MG63 (cell line): ENCODE measurements at regions not wholly inside any gene's neighbourhood (a gene's known extent, or its start where the extent isn't known, plus 50 kb on each side); places are given as distances from the start of the nearest gene placed in this dataset.

Experiments
- DNase-seq: peaks from one replicate; pipeline ENCODE4 v3.0.0-alpha.2; 2020
- H3K27me3 ChIP-seq: fragments of 250-450 bp; sonication (Bioruptor Pico); 2 replicates; pipeline ENCODE4 v1.5.1; 2020; ENCODE audit warnings: mild to moderate bottlenecking, moderate library complexity
- H3K36me3 ChIP-seq: fragments of 250-450 bp; sonication (Bioruptor Pico); 2 replicates; pipeline ENCODE4 v1.5.1; 2020; ENCODE audit warnings: mild to moderate bottlenecking, moderate library complexity
- H3K4me3 ChIP-seq: fragments of 250-450 bp; sonication (Bioruptor Pico); 2 replicates; pipeline ENCODE4 v1.5.1; 2020; ENCODE audit warnings: mild to moderate bottlenecking, moderate library complexity
- H3K9me3 ChIP-seq: fragments of 250-450 bp; sonication (Bioruptor Pico); 2 replicates; pipeline ENCODE4 v1.5.1; 2020; ENCODE audit warnings: mild to moderate bottlenecking, moderate library complexity

DNA sequence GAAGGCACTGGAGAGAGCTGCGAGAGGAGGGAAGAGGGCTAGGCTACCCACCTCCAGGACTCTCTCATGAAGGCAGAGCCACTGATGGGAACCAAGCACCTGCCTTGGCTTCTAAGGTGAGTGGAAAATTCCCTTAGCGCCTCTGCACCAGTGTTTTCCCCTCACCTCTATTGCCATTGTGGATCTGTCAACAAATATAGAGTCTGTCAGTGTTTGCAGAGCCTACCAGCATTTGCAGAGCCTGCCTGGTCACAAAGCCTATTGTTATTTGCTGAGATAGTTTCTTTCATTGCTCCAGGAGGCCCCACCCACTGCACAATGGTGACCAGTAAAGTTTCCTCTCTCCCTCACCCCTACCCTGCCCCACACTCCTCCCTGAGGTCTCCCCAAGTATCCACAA lies 141.9 kb downstream of the MRPL14 start:
- Histone ChIP-seq H3K4me3 (no peak overlapping the region), H3K9me3 (no peaks in the 10 kb centered on the region), H3K36me3 (no peaks in the 10 kb centered on the region), H3K27me3 (no peaks in the 10 kb centered on the region)
- DNase-seq = no peak

DNA sequence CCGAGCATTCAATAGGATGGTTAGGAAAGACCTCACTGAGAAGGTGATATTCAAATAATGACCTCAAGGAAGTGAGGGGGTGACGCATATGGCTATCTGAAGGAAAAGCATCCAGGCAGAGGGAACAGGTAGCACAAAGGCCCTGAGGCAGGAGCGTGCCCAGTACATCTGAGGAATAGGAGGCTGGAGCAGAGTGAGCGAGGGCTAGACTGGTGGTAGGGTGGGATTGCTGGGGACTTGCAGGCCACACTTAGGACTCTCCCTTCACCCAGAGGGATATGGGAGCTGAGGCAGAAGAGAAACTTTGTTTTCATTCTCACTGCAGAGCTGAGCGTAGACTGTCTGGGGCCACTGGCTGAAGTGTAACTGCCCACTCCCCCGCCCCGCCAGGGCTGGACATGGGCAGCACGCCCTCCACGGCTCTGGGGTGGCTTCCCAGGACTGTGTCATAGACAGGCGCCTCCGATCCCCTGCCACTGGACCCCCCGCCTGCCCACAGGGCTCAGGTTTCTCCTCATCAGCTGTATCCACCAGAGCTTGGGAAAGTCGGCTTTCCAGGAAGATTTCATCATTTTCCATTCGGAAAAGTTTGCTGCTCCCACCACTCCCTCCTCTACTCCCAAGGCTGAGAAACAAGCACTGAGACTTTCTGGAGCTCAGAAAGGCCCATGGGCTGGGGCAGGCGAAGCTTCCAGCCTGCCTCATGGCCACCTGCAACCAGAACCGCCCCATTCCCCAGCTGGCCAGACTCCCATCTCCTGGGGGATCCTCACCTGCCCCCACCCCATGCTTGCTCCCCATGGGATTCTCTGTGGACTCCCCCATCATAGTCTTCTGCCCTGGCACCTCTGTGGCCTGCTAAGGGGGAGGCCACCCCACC lies 142.6 kb downstream of the MRPL14 start:
- no peak for DNase-seq
- no peaks in the 10 kb centered on the region for H3K27me3 ChIP-seq
- H3K9me3 ChIP-seq = no peaks in the 10 kb centered on the region
- H3K4me3 ChIP-seq = no peak overlapping the region
- H3K36me3 ChIP-seq = no peaks in the 10 kb centered on the region

DNA sequence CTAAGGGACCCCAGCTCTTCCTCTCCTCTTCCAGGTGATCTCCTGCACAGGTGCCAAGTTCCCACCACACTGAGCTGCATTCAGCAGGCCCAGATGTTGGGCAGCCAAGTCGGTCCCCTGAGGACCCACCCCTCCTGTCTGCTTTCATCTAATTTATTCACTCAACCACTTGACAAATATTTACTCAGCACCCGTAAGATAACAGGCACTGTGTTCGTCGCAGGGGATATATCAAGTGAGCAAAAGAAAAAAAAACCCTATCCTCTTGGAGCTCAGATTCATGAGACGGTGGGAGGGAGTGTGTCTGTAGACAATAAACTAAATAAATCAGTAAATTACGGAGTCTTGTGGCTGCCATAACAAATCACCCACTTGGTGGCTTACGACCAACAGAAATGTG lies 143.6 kb downstream of the MRPL14 start:
- no peak for DNase-seq
- Histone ChIP-seq H3K27me3 (no peaks in the 10 kb centered on the region), H3K4me3 (no peak overlapping the region), H3K9me3 (no peaks in the 10 kb centered on the region), H3K36me3 (no peaks in the 10 kb centered on the region)

DNA sequence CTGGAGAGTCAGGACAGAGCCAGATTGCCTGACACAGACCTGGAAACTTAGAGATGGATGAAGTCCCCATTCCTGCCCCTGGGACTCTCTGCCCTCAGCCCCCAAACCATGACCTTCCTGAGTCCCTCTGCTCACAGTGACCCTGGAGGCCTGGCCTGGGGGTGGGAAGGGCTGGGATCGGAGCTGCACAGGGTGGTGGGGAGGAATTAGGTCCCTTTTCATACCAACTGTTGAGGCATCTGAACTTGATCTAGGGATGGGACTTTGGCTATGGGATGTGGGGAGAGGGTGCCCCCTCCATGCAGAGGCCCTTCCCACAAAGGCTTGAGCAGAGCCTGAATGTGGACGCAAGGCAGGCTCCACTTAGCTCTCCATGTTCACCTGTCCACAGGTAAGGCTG lies 144.1 kb downstream of the MRPL14 start:
- no peak overlapping the region for H3K4me3 ChIP-seq
- no peak for DNase-seq
- no peaks in the 10 kb centered on the region for H3K27me3 ChIP-seq
- H3K9me3 ChIP-seq = no peaks in the 10 kb centered on the region
- H3K36me3 ChIP-seq = no peaks in the 10 kb centered on the region

DNA sequence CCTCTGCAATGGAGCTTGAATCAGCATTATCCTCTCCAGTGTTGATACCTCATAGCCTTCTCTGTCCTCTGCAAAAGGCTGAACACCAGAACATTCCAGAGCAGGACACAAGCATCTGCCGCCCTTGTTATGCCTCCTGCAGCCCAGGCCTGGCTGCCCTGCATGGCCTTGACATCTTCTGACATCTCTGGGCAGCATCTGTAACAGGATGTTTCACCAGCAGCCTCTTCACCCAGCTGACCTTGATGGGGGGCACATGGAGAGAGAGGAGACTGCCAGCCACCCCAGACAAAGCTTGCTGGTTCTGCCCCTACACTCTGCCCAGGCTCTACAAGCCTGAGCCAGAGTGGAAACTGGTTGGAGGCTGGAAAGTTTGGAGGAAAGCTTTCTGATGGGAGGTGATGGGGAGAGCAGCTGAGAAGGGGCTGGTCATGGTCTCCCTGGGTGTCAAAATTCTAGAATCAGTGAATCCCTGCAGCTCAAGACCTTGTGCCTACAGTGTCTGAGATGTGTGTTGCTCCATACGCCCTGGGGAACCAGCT lies 145.1 kb downstream of the MRPL14 start:
- no peak for DNase-seq

DNA sequence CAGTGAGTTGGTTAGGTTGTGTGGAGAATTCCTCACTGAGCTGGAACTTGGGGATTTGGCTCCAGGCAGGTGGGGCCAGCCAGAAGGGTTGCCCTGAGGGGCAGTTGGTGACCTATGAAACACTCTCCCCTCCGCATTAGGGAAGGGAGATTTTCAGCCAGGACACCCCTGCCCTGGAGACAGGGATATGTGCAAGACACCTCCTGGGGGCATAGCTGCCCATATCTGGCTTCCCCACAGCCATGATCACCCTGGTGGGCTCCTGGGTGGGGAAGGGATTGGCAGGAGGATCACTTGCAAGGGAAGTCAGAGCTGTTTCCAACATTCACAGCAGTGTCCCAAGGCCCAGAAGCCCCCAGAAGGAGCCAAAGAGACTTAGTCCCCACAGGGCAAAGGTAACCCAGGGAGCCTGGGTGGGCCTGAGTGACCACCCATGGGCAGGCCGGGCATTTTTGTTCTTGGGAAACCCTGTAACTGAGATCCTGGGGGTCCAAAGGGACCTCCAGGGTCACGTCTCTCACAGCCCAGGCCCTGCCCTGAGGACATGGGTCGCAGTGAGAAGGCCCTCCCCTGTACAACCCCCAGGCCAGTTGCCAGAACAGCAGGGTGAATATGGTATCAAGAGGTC lies 145.8 kb downstream of the MRPL14 start:
- H3K36me3 ChIP-seq = no peaks in the 10 kb centered on the region
- no peaks in the 10 kb centered on the region for H3K27me3 ChIP-seq
- DNase-seq = no peak
- H3K4me3 ChIP-seq = no peak overlapping the region
- H3K9me3 ChIP-seq = no peaks in the 10 kb centered on the region; the same call in 1 of the 2 replicates

More for the DNA sequence above, 145.1 kb downstream of the MRPL14 start:
- Histone ChIP-seq H3K27me3 (no peaks in the 10 kb centered on the region), H3K9me3 (no peaks in the 10 kb centered on the region), H3K4me3 (no peak overlapping the region), H3K36me3 (no peaks in the 10 kb centered on the region)

DNA sequence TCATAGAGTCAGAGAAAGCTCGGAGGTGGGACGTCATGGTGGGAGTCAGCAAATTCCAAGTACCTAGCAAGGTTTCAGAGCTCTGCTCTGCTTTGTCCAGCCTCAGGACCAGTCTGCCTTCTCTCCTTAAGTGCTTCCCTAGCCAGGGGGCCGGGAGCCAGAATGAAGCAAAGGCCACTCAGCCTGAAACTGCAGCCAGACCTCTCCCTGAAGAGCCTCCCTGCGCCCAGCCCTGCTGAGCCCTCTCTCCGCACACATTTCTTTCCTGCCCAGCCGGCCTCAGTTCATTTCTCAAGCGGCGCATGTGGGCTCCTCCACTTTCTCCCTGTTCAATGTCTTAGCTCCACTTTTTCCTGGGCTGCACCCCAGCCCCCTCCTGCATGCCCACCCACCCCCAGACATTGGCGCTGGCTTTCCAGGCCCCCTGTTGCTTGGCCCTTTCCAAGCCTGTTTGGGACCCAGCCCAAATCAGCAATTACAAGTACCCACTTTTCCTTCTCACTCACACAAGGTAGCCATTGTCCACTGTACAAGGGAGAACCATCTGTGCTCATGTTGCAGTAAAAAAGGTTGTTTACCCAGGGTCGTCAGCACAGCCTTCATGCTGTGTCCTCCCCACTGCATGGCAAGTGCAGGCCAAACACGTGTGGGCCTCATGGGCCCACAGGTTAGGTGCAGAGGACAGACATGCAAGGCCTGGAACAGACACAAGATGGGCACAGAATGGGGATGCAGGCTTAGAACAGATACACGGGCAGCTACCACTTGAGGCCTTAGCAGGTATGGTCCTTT lies 147.1 kb downstream of the MRPL14 start:
- no peak for DNase-seq
- Histone ChIP-seq H3K4me3 (no peak overlapping the region), H3K27me3 (no peaks in the 10 kb centered on the region), H3K36me3 (no peaks in the 10 kb centered on the region), H3K9me3 (peaks cover 4% of the 10 kb centered on the region; the same call in 1 of the 2 replicates)

DNA sequence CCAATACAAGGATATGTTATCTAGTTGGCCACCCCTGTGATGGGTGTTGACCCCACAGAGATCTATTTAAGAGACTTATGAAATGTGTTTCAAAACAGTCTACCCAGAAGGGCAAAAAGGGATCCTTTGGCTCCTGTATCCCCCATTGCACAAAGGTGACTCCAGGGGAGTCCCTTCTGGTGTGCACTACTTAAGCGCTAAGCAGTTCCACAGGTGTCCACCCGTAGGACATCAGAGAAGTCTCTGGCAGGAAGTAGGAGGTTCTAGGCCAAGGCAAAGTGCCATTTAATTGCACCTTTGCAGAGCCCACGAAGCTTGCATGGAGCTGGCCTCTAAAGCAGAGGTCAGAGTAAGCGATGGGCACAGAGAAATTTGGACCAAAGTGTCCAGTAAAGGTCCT lies 147.7 kb downstream of the MRPL14 start:
- H3K4me3 ChIP-seq = no peak overlapping the region
- no peaks in the 10 kb centered on the region for H3K27me3 ChIP-seq
- H3K9me3 ChIP-seq = peaks cover 4% of the 10 kb centered on the region; the same call in 1 of the 2 replicates
- H3K36me3 ChIP-seq = no peaks in the 10 kb centered on the region
- DNase-seq = no peak

DNA sequence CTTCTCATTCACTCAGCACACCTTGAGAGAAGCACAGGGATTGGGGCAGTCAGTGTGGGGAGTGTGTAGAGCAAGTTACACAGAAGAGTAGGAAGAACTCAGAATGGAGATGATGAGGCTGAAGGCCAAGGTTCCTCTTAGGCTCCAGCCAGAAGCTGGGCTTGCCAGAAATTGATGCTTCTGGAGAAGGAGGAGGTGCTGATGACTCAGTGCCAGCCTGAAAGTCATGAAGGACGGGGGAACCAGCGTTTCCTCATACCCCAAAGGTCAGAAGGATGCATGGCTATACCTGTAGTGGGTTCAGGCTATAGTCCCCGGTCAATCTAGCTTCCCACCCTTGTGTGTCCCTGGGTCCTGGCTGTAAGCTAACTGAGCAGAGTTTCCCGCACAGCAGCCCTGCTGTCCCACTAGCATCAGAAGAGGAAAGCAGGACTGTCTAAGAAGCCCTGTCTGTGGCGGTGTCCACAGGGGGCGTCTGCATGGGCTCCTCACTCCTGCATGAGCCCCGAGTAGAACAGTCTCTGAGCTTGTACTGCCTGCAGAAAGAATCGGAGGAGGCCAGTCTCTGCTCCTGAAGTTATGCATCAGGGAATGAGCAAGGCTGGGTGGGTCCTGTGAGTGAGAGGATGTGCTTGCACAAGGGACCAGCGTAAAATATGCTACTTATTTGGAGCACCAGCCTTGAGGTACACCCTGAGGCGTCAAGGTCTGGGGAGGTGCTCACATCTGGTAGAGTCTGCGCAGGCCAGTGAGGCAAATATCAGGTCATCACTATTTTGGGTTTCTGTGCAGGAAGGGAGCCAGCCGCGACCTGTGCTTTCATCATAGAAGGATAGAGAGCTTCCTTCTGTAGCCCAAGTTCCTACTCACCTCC lies 148.5 kb downstream of the MRPL14 start:
- Histone ChIP-seq H3K9me3 (peaks cover 4% of the 10 kb centered on the region; the same call in 1 of the 2 replicates), H3K27me3 (no peaks in the 10 kb centered on the region), H3K36me3 (no peaks in the 10 kb centered on the region), H3K4me3 (no peak overlapping the region)
- peak; percentile 73 for DNase-seq

DNA sequence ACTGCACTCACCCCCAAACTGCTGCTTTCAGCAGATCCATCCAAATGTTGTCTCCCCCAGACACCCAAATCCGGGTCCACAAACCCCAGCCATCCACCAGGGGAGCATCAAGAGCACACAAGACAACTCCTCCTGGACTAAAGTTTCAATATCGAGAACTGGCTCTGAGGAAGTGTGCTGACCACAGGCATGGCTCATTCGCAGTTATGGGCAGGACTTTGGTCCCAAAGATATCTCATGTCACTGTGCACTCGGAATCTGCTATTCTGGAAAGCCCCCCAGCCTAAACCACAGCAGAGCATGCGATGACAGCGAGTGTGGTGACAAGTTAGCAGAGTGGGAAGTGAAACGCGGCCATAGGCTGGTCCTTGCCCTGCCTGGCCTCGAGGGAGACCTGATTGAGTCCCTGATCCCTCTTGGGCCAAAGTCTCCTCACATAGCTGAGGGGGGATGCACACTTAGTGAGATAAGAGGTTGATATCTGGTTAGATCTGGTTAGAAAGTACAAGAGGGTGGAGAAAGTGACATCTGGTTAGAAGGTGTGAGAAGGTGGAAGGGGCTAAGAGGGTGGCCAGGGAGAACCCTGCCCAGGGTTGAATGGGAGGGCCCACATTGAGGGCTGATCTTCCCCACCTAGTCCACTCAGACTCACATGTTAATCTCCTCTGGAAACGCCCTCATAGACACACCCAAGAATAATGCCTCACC lies 149.7 kb downstream of the MRPL14 start:
- no peak for DNase-seq
- H3K36me3 ChIP-seq = no peaks in the 10 kb centered on the region
- peaks cover 4% of the 10 kb centered on the region; the same call in 1 of the 2 replicates for H3K9me3 ChIP-seq
- no peak overlapping the region for H3K4me3 ChIP-seq
- no peaks in the 10 kb centered on the region for H3K27me3 ChIP-seq

DNA sequence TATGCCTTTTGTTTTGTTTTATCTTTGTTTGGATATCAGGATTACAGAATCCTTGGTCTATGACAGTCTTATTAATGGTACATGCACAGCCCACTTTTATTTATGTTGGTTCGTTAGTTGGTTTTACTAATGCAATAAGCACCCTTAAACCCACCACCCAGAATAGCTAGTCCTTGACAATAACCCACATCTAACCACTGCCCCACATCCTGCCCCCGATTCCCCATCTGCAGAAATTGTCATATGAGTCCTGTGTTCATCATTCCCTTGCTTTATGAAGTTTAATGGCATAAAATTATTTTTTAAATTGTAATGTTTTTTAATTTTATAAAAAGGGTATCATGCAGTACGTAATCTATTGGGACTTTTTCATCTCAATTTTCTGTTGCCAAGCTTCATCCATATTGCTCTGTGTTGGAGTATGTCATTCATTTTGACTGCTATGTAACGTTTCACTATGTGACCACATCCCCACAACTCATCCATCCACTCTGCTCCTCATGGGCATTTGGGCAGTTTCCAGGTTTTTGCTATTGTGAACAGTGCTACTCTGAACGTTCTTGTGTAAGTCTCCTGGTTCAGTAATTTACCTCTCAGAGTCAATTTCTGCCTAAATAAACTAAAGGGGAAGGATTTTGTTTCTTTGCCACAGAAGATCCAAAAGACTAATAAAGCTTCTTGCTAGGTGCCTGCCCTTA lies 150.4 kb downstream of the MRPL14 start:
- Histone ChIP-seq H3K36me3 (no peaks in the 10 kb centered on the region), H3K4me3 (no peak overlapping the region), H3K27me3 (no peaks in the 10 kb centered on the region), H3K9me3 (peaks cover 4% of the 10 kb centered on the region; the same call in 1 of the 2 replicates)
- no peak for DNase-seq

DNA sequence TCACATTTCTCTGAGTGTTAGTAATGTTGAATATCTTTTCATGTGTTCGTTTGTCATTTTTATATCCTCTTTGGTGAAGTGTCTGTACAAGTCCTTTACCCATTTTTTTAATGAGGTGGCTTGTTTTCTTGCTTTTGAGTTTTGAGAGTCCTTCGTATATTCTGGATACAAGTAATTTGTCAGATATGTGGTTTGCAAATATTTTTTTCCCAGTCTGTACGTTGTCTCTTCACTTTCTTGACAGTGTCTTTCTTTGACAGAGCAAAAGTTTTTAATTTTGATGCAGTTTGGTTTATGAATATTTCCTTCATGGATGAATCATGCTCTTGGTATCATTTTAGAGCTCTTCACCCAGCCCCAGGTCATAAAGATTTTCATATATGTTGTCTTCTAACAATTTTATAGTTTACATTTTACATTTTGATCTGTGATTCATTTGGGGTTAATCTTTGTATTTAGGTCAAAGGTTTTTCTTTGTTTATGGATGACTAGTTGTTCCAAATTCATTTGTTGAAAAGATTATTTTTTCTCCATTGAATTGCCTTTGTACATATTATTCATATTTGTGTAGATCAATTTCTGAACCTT lies 152.5 kb downstream of the MRPL14 start:
- Histone ChIP-seq H3K9me3 (peaks cover 4% of the 10 kb centered on the region; the same call in 1 of the 2 replicates), H3K4me3 (no peak overlapping the region), H3K27me3 (no peaks in the 10 kb centered on the region), H3K36me3 (no peaks in the 10 kb centered on the region)
- no peak for DNase-seq

DNA sequence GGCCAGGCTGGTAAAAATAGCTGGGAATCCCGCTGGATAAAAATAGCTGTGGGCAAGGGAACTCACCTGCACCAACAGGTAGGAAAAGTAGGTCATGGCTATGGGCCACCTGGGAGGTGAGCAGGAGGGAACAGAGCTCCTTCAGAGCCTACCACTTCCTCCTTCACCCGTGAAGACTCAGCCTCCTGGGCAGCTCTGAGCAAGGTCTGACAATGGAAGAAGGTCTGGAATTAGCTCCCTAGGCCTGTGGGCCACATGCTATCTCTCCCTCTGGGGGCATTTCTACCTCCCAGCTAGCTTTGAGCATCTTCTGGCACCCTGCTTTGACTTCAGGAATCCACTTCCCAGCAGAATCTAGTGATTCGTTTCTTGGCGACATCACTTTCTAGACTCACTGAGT lies 153.9 kb downstream of the MRPL14 start:
- H3K36me3 ChIP-seq = no peaks in the 10 kb centered on the region
- H3K4me3 ChIP-seq = no peak overlapping the region
- H3K9me3 ChIP-seq = peaks cover 4% of the 10 kb centered on the region; the same call in 1 of the 2 replicates
- no peak for DNase-seq
- no peaks in the 10 kb centered on the region for H3K27me3 ChIP-seq

DNA sequence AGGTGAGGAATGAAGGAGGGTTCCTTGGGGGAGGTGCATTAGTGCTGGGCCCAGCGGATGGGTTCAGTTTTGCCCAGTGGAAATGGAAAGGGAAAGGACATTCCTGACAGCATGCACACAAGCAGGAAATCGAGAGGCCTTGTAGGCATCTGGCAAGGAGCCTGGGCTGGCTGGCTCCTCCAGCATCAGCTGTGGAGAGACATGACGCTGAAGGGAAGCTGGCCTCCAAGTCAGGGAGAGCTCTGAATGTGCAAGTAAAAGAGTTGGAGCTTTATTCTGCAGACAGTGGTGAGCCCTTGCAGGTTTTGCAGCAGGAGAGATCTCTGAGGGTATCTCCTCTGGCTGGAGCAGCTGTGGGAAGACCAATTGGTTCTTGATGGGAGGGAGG lies 154.3 kb downstream of the MRPL14 start:
- Histone ChIP-seq H3K4me3 (no peak overlapping the region), H3K27me3 (no peaks in the 10 kb centered on the region), H3K36me3 (no peaks in the 10 kb centered on the region), H3K9me3 (peaks cover 4% of the 10 kb centered on the region; the same call in 1 of the 2 replicates)
- DNase-seq = peak; percentile 95
